ENCODE measurements at regions not wholly inside any gene's neighbourhood (a gene's known extent, or its start where the extent isn't known, plus 50 kb on each side); places are given as distances from the start of the nearest gene placed in this dataset.
A peak's percentile ranks its signal among the peaks of the same experiment; 100 is the strongest.

DNA sequence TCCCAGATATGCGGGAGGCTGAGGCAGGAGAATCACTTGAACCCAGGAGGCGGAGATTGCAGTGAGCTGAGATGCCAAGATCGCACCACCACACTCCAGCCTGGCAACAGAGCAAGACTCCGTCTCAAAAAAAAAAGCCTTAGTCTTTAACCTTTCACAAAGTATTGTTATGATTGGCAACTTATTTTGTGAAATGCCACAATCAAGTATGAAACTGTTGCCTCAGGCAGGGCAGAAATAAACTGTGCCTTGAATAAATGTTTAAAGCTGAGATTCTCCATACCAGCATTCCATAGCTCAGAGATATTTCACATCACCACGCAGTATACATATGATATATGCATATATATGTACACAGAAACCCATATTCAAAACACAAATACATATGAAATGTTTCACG lies 120.1 kb upstream of the CCDC28A start:
- Mint-ChIP-seq H3K36me3 (ENCODE audit: insufficient read depth, unreplicated experiment) (no peaks in the 10 kb centered on the region), H3K4me1 (ENCODE audit: insufficient read depth, unreplicated experiment) (peaks cover 44% of the 10 kb centered on the region), H3K27ac (ENCODE audit: low read depth, unreplicated experiment) (peak overlapping the region; percentile 83), H3K27me3 (ENCODE audit: insufficient read depth, unreplicated experiment) (no peaks in the 10 kb centered on the region), H3K4me3 (ENCODE audit: unreplicated experiment) (peak overlapping the region; percentile 64), H3K9me3 (ENCODE audit: unreplicated experiment) (no peaks in the 10 kb centered on the region)
- ChIA-PET POLR2A (interaction anchor here (0.6 to 7.3 kb wide), 16 partner anchors 8 to 621 kb away, joined by 3 to 103 read pairs (median 6); partner anchors contain the start of genes CCDC28A and PERP), CTCF (interaction anchor here (0.9 to 4.5 kb wide), 4 partner anchors 39 to 224 kb away, joined by 3 to 20 read pairs (median 5); no protein-coding TSS in a partner anchor)
- DNase-seq (ENCODE audit: unreplicated experiment), result peak; percentile 68
- TF ChIP-seq CTCF (IDR thresholded peaks at IDR 0.05; ENCODE audit: unreplicated experiment), result no peak
- BruUV-seq (replicated peaks), result no TSS peak
- intact Hi-C loops (cut with micrococcal nuclease), result no loop called here

- TSS peak; percentile 27 for BruUV-seq (replicated peaks)
- Mint-ChIP-seq H3K36me3 (ENCODE audit: insufficient read depth, unreplicated experiment) (no peaks in the 10 kb centered on the region), H3K4me1 (ENCODE audit: insufficient read depth, unreplicated experiment) (peaks cover 44% of the 10 kb centered on the region), H3K4me3 (ENCODE audit: unreplicated experiment) (peak overlapping the region; percentile 64), H3K27me3 (ENCODE audit: insufficient read depth, unreplicated experiment) (no peaks in the 10 kb centered on the region), H3K9me3 (ENCODE audit: unreplicated experiment) (no peaks in the 10 kb centered on the region), H3K27ac (ENCODE audit: low read depth, unreplicated experiment) (peak overlapping the region; percentile 83)
- no peak for TF ChIP-seq CTCF (IDR thresholded peaks at IDR 0.05; ENCODE audit: unreplicated experiment)
- intact Hi-C loops (cut with micrococcal nuclease), result loop anchor here (2.0 kb wide), 2 partner anchors 38 to 62 kb away; no protein-coding TSS in a partner anchor
- ChIA-PET CTCF (interaction anchor here (0.5 to 4.5 kb wide), 7 partner anchors 10 to 315 kb away, joined by 3 to 20 read pairs (median 4); no protein-coding TSS in a partner anchor), POLR2A (interaction anchor here (0.9 to 7.3 kb wide), 18 partner anchors 8 to 549 kb away, joined by 3 to 103 read pairs (median 6); partner anchors contain the start of gene CCDC28A)
- peak; percentile 79 for DNase-seq (ENCODE audit: unreplicated experiment)
Measured at GRCh38 chr6:138654715-138655634, 118.6 kb upstream of the CCDC28A start.

- Mint-ChIP-seq H3K36me3 (ENCODE audit: insufficient read depth, unreplicated experiment) (no peaks in the 10 kb centered on the region), H3K9me3 (ENCODE audit: unreplicated experiment) (no peaks in the 10 kb centered on the region), H3K27ac (ENCODE audit: low read depth, unreplicated experiment) (peak overlapping the region; percentile 83), H3K4me1 (ENCODE audit: insufficient read depth, unreplicated experiment) (peaks cover 44% of the 10 kb centered on the region), H3K4me3 (ENCODE audit: unreplicated experiment) (peak overlapping the region; percentile 25), H3K27me3 (ENCODE audit: insufficient read depth, unreplicated experiment) (no peaks in the 10 kb centered on the region)
- no TSS peak for BruUV-seq (replicated peaks)
- ChIA-PET POLR2A (interaction anchor here (1.0 to 7.3 kb wide), 11 partner anchors 8 to 550 kb away, joined by 3 to 103 read pairs (median 14); no protein-coding TSS in a partner anchor), CTCF (interaction anchor here (0.7 to 4.5 kb wide), 10 partner anchors 8 to 70 kb away, joined by 3 to 20 read pairs (median 3); no protein-coding TSS in a partner anchor)
- DNase-seq (ENCODE audit: unreplicated experiment), result no peak
- no peak for TF ChIP-seq CTCF (IDR thresholded peaks at IDR 0.05; ENCODE audit: unreplicated experiment)
- intact Hi-C loops (cut with micrococcal nuclease), result loop anchor here (2.0 kb wide), 2 partner anchors 37 to 63 kb away; no protein-coding TSS in a partner anchor
Measured at GRCh38 chr6:138655828-138656227, 117.7 kb upstream of the CCDC28A start.
